ENCODE measurements at regions not wholly inside any gene's neighbourhood (a gene's known extent, or its start where the extent isn't known, plus 50 kb on each side); places are given as distances from the start of the nearest gene placed in this dataset.

- Histone ChIP-seq H3K9me3 (ENCODE audit: control insufficient read depth in 2 of 2, low read length in 2 of 2) (no peaks in the 10 kb centered on the region), H3K4me3 (ENCODE audit: low read length in 2 of 2) (no peak overlapping the region), H3K36me3 (ENCODE audit: control insufficient read depth in 2 of 2, insufficient read depth in 2 of 2, low read length in 2 of 2) (no peaks in the 10 kb centered on the region), H3K9ac (ENCODE audit: low read length in 2 of 2) (no peak overlapping the region), H3K27ac (ENCODE audit: low read length) (no peak overlapping the region), H3K4me1 (ENCODE audit: control insufficient read depth, insufficient read depth, low read length) (no peaks in the 10 kb centered on the region), H3K27me3 (ENCODE audit: control insufficient read depth in 1 of 2, insufficient read depth in 2 of 2, low read length in 2 of 2) (no peaks in the 10 kb centered on the region)
These were observed 675.7 kb upstream of the FTMT start for GRCh38 chr5:121175986-121176385.

DNA sequence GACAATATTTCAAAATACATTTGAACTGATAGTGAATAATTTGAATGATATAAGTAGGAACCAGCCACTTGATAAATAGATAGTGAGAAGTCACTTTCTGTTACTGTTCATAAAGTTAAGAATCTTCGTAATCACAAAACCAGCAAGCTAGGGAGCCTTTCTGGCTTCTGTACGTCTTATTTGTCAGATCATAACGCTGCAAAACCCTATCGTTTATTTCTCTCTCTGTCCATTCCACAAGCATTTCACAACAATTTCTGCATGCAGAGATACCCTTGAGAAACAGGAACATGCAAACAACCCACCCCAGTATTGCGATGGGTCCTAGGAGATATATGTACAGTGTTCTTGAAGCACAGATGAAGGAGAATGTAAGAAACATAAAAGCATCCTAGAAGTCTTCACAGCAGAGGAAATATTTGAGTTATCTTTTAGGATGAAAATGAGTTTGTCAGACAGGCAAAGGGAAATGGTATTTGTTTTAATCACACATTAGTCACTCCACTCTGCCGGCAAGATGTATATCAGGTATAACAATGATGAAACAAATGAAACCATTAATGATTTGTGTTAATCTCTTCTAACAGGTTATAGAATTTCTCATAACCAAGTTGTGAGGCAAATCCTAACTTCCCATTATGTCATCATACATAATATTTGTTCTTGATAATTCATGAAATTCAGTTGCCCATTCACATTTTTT, 668.7 kb upstream of the FTMT start:
- H3K9ac ChIP-seq (ENCODE audit: low read length in 2 of 2): no peak overlapping the region
- H3K27ac ChIP-seq (ENCODE audit: low read length): no peak overlapping the region
- no peaks in the 10 kb centered on the region for H3K27me3 ChIP-seq (ENCODE audit: control insufficient read depth in 1 of 2, insufficient read depth in 2 of 2, low read length in 2 of 2)
- no peaks in the 10 kb centered on the region for H3K4me1 ChIP-seq (ENCODE audit: control insufficient read depth, insufficient read depth, low read length)
- H3K4me3 ChIP-seq (ENCODE audit: low read length in 2 of 2): no peak overlapping the region
- no peaks in the 10 kb centered on the region for H3K36me3 ChIP-seq (ENCODE audit: control insufficient read depth in 2 of 2, insufficient read depth in 2 of 2, low read length in 2 of 2)
- no peaks in the 10 kb centered on the region for H3K9me3 ChIP-seq (ENCODE audit: control insufficient read depth in 2 of 2, low read length in 2 of 2)

- Histone ChIP-seq H3K27me3 (ENCODE audit: control insufficient read depth in 1 of 2, insufficient read depth in 2 of 2, low read length in 2 of 2) (no peaks in the 10 kb centered on the region), H3K36me3 (ENCODE audit: control insufficient read depth in 2 of 2, insufficient read depth in 2 of 2, low read length in 2 of 2) (no peaks in the 10 kb centered on the region), H3K9ac (ENCODE audit: low read length in 2 of 2) (no peak overlapping the region), H3K4me3 (ENCODE audit: low read length in 2 of 2) (no peak overlapping the region), H3K9me3 (ENCODE audit: control insufficient read depth in 2 of 2, low read length in 2 of 2) (no peaks in the 10 kb centered on the region), H3K4me1 (ENCODE audit: control insufficient read depth, insufficient read depth, low read length) (no peaks in the 10 kb centered on the region), H3K27ac (ENCODE audit: low read length) (no peak overlapping the region)
These were observed 662.8 kb upstream of the FTMT start for GRCh38 chr5:121188849-121189248.

GRCh38 chr5:121189342-121190305, 662.1 kb upstream of the FTMT start:
- Histone ChIP-seq H3K27ac (ENCODE audit: low read length) (no peak overlapping the region), H3K4me1 (ENCODE audit: control insufficient read depth, insufficient read depth, low read length) (no peaks in the 10 kb centered on the region), H3K36me3 (ENCODE audit: control insufficient read depth in 2 of 2, insufficient read depth in 2 of 2, low read length in 2 of 2) (no peaks in the 10 kb centered on the region), H3K9me3 (ENCODE audit: control insufficient read depth in 2 of 2, low read length in 2 of 2) (no peaks in the 10 kb centered on the region), H3K27me3 (ENCODE audit: control insufficient read depth in 1 of 2, insufficient read depth in 2 of 2, low read length in 2 of 2) (no peaks in the 10 kb centered on the region), H3K9ac (ENCODE audit: low read length in 2 of 2) (no peak overlapping the region), H3K4me3 (ENCODE audit: low read length in 2 of 2) (no peak overlapping the region)

DNA sequence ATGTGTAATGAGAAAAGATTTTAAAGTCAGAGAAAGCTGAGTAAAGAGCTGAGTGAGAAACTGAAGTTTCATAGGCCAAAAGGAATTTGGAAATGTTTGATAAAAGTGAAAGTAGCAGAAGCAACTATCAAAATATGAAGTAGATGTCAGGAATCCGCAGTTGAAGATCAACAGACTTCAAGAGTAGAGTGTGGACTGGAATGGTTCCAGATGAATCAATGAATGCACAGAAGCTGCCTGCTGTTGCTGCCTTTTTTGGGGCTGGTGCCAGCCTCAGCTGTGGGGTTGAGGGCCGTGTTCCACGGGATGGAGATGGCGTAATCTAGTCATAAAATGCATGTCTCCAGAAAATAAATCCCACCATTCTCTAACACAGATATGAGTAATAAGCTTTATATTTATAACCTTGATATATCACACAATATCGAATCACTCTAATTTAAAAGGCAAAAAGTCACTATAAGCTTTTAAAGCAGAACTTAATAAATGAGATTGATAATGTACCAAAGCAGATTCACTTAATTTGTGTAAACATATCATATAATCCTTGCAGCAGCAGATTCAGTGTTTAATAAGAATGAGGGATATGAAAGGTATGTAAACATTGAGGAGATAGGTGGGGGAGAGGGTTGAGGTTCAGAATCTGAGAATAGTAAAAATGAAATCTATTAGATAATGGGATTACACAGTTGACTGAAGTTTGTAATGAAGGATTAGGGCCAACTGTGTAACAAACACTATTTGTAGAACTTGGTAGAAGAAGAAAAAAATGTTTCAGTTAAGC, 652.3 kb upstream of the FTMT start:
- Histone ChIP-seq H3K9ac (ENCODE audit: low read length in 2 of 2) (no peak overlapping the region), H3K27me3 (ENCODE audit: control insufficient read depth in 1 of 2, insufficient read depth in 2 of 2, low read length in 2 of 2) (no peaks in the 10 kb centered on the region), H3K4me1 (ENCODE audit: control insufficient read depth, insufficient read depth, low read length) (no peaks in the 10 kb centered on the region), H3K36me3 (ENCODE audit: control insufficient read depth in 2 of 2, insufficient read depth in 2 of 2, low read length in 2 of 2) (no peaks in the 10 kb centered on the region), H3K27ac (ENCODE audit: low read length) (no peak overlapping the region), H3K9me3 (ENCODE audit: control insufficient read depth in 2 of 2, low read length in 2 of 2) (no peaks in the 10 kb centered on the region), H3K4me3 (ENCODE audit: low read length in 2 of 2) (peak overlapping the region; percentile 40 to 44)

- H3K27ac ChIP-seq (ENCODE audit: low read length): no peak overlapping the region
- no peak overlapping the region for H3K4me3 ChIP-seq (ENCODE audit: low read length in 2 of 2)
- no peaks in the 10 kb centered on the region for H3K27me3 ChIP-seq (ENCODE audit: control insufficient read depth in 1 of 2, insufficient read depth in 2 of 2, low read length in 2 of 2)
- no peaks in the 10 kb centered on the region for H3K4me1 ChIP-seq (ENCODE audit: control insufficient read depth, insufficient read depth, low read length)
- H3K9ac ChIP-seq (ENCODE audit: low read length in 2 of 2): no peak overlapping the region
- H3K36me3 ChIP-seq (ENCODE audit: control insufficient read depth in 2 of 2, insufficient read depth in 2 of 2, low read length in 2 of 2): no peaks in the 10 kb centered on the region
- H3K9me3 ChIP-seq (ENCODE audit: control insufficient read depth in 2 of 2, low read length in 2 of 2): no peaks in the 10 kb centered on the region
These were observed 633.6 kb upstream of the FTMT start for GRCh38 chr5:121218086-121218485.

DNA sequence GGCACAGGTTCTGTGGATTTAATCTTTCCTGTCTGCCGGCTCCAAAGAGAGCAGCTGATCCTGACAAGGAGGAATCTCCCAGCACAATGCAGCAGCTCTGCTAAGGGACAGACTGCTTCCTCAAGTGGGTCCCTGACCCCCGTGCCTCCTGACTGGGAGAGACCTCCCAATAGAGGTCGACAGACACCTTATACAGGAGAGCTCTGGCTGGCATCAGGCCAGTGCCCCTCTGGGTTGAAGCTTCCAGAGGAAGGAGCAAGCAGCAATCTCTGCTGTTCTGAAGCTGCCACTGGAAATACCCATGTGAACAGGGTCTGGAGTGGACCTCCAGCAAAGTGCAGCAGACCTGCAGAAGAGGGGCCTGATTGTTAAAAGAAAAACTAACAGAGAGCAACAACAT, 630.2 kb upstream of the FTMT start:
- H3K4me3 ChIP-seq (ENCODE audit: low read length in 2 of 2): no peak overlapping the region
- no peak overlapping the region for H3K27ac ChIP-seq (ENCODE audit: low read length)
- H3K4me1 ChIP-seq (ENCODE audit: control insufficient read depth, insufficient read depth, low read length): no peaks in the 10 kb centered on the region
- no peaks in the 10 kb centered on the region for H3K27me3 ChIP-seq (ENCODE audit: control insufficient read depth in 1 of 2, insufficient read depth in 2 of 2, low read length in 2 of 2)
- H3K9ac ChIP-seq (ENCODE audit: low read length in 2 of 2): no peak overlapping the region
- no peaks in the 10 kb centered on the region for H3K36me3 ChIP-seq (ENCODE audit: control insufficient read depth in 2 of 2, insufficient read depth in 2 of 2, low read length in 2 of 2)
- no peaks in the 10 kb centered on the region for H3K9me3 ChIP-seq (ENCODE audit: control insufficient read depth in 2 of 2, low read length in 2 of 2)

DNA sequence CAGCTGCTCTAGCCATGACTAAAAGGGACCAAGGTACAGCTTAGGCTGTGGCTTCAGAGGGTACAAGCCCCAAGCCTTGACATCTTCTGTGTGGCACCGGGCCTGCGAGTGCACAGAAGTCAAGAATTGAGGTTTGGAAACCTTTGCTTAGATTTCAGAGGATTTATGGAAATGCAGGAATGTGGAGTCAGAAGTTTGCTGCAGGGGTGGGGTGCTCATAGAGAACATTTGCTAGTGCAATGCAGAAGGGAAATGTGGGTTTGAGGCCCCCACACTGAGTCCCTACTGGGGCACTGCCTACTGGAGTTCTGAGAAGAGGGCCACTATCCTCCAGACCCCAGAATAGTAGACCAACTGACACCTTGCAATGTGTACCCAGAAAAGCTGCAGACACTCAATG, 624.9 kb upstream of the FTMT start:
- Histone ChIP-seq H3K9me3 (ENCODE audit: control insufficient read depth in 2 of 2, low read length in 2 of 2) (no peaks in the 10 kb centered on the region), H3K27me3 (ENCODE audit: control insufficient read depth in 1 of 2, insufficient read depth in 2 of 2, low read length in 2 of 2) (no peaks in the 10 kb centered on the region), H3K27ac (ENCODE audit: low read length) (no peak overlapping the region)

DNA sequence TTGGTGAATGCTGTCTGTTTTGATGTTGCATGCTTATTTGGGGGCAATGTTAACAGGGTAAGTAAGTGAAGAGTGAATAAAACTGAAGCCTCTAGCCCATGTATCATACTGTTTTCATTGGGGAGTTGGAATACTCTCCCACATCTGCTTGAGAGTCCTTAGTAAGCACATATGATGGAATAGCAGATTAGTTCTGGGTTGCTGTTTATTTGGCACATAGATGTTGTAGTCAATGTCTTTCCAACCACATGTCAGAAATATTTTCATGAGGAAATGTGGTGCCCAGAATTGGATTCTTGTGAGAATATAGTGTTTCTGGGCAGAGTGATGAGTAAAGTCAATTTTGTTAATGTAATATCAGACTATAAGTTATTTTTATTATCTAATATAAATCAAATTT, 611.7 kb upstream of the FTMT start:
- Histone ChIP-seq H3K9ac (ENCODE audit: low read length in 2 of 2) (no peak overlapping the region), H3K4me1 (ENCODE audit: control insufficient read depth, insufficient read depth, low read length) (no peaks in the 10 kb centered on the region), H3K27me3 (ENCODE audit: control insufficient read depth in 1 of 2, insufficient read depth in 2 of 2, low read length in 2 of 2) (no peaks in the 10 kb centered on the region), H3K4me3 (ENCODE audit: low read length in 2 of 2) (no peak overlapping the region), H3K9me3 (ENCODE audit: control insufficient read depth in 2 of 2, low read length in 2 of 2) (no peaks in the 10 kb centered on the region), H3K36me3 (ENCODE audit: control insufficient read depth in 2 of 2, insufficient read depth in 2 of 2, low read length in 2 of 2) (no peaks in the 10 kb centered on the region), H3K27ac (ENCODE audit: low read length) (no peak overlapping the region)

More for the DNA sequence above, 624.9 kb upstream of the FTMT start:
- no peaks in the 10 kb centered on the region for H3K4me1 ChIP-seq (ENCODE audit: control insufficient read depth, insufficient read depth, low read length)
- no peak overlapping the region for H3K4me3 ChIP-seq (ENCODE audit: low read length in 2 of 2)
- no peaks in the 10 kb centered on the region for H3K36me3 ChIP-seq (ENCODE audit: control insufficient read depth in 2 of 2, insufficient read depth in 2 of 2, low read length in 2 of 2)
- H3K9ac ChIP-seq (ENCODE audit: low read length in 2 of 2): no peak overlapping the region

- H3K9me3 ChIP-seq (ENCODE audit: control insufficient read depth in 2 of 2, low read length in 2 of 2): no peaks in the 10 kb centered on the region
- no peaks in the 10 kb centered on the region for H3K36me3 ChIP-seq (ENCODE audit: control insufficient read depth in 2 of 2, insufficient read depth in 2 of 2, low read length in 2 of 2)
- no peak overlapping the region for H3K9ac ChIP-seq (ENCODE audit: low read length in 2 of 2)
- no peaks in the 10 kb centered on the region for H3K27me3 ChIP-seq (ENCODE audit: control insufficient read depth in 1 of 2, insufficient read depth in 2 of 2, low read length in 2 of 2)
- H3K27ac ChIP-seq (ENCODE audit: low read length): no peak overlapping the region
- H3K4me3 ChIP-seq (ENCODE audit: low read length in 2 of 2): no peak overlapping the region
- H3K4me1 ChIP-seq (ENCODE audit: control insufficient read depth, insufficient read depth, low read length): no peaks in the 10 kb centered on the region
These were observed 604.7 kb upstream of the FTMT start for GRCh38 chr5:121246971-121247370.
